H54 (cell line): ENCODE measurements at regions not wholly inside any gene's neighbourhood (a gene's known extent, or its start where the extent isn't known, plus 50 kb on each side); places are given as distances from the start of the nearest gene placed in this dataset.

ENCODE experiments used
- DNase-seq: peaks from one replicate; pipeline ENCODE4 v3.0.0; 2011; ENCODE audit warnings: low spot score, mixed read lengths; ENCODE audit not compliant: insufficient read length
- FAIRE-seq: peaks from 3 replicates; lab custom pipeline; 2011; peaks lifted over from hg19 to GRCh38; lab: Jason Lieb, UNC
- POLR2A ChIP-seq: IDR thresholded peaks from 2 replicates; pipeline ENCODE4 v1.6.1; 2011; ENCODE audit warnings: low read depth, mild to moderate bottlenecking, low read length

GRCh38 chr5:138660051-138660572 is 84.9 kb upstream of the HSPA9 start:
- DNase-seq (no peak), FAIRE-seq (no peak)
- TF ChIP-seq POLR2A: no peak

- no peak for FAIRE-seq
- no peak for TF ChIP-seq POLR2A
- no peak for DNase-seq
Observed at GRCh38 chr5:138659561-138659960, 84.4 kb upstream of the HSPA9 start.

- DNase-seq: no peak
- TF ChIP-seq POLR2A: no peak
- no peak for FAIRE-seq
Observed at GRCh38 chr5:138659121-138659520, 83.9 kb upstream of the HSPA9 start.

GRCh38 chr5:138658676-138659075 is 83.5 kb upstream of the HSPA9 start:
- DNase-seq: no peak
- no peak for TF ChIP-seq POLR2A

GRCh38 chr5:138657360-138657759 is 82.2 kb upstream of the HSPA9 start:
- DNase-seq (no peak), FAIRE-seq (no peak)
- no peak for TF ChIP-seq POLR2A

More at GRCh38 chr5:138658676-138659075, 83.5 kb upstream of the HSPA9 start:
- FAIRE-seq: no peak

- FAIRE-seq: no peak
- no peak for DNase-seq
- TF ChIP-seq POLR2A: no peak
Observed at GRCh38 chr5:138656916-138657315, 81.7 kb upstream of the HSPA9 start.

GRCh38 chr5:138655530-138656190 is 80.5 kb upstream of the HSPA9 start:
- DNase-seq: no peak
- TF ChIP-seq POLR2A: no peak
- no peak for FAIRE-seq

- no peak for TF ChIP-seq POLR2A
- FAIRE-seq: no peak
- peak; percentile 44 for DNase-seq
Observed at GRCh38 chr5:138654281-138654867, 79.2 kb upstream of the HSPA9 start.

- no peak for TF ChIP-seq POLR2A
- DNase-seq (no peak), FAIRE-seq (no peak)
Observed at GRCh38 chr5:138653502-138653901, 78.3 kb upstream of the HSPA9 start.

GRCh38 chr5:138651767-138652117 is 76.5 kb upstream of the HSPA9 start:
- no peak for DNase-seq
- FAIRE-seq: no peak
- TF ChIP-seq POLR2A: no peak

GRCh38 chr5:138651058-138651766 is 76.0 kb upstream of the HSPA9 start:
- no peak for TF ChIP-seq POLR2A
- DNase-seq (no peak), FAIRE-seq (no peak)

- FAIRE-seq: no peak
Observed at GRCh38 chr5:138650196-138650595, 75.0 kb upstream of the HSPA9 start.

GRCh38 chr5:138649775-138650174 is 74.6 kb upstream of the HSPA9 start:
- FAIRE-seq: no peak
- TF ChIP-seq POLR2A: no peak
- no peak for DNase-seq

More at GRCh38 chr5:138650196-138650595, 75.0 kb upstream of the HSPA9 start:
- no peak for DNase-seq
- no peak for TF ChIP-seq POLR2A

- FAIRE-seq (no peak), DNase-seq (no peak)
- no peak for TF ChIP-seq POLR2A
Observed at GRCh38 chr5:138649316-138649720, 74.1 kb upstream of the HSPA9 start.

GRCh38 chr5:138648841-138649240 is 73.6 kb upstream of the HSPA9 start:
- FAIRE-seq: no peak
- no peak for DNase-seq
- TF ChIP-seq POLR2A: no peak
